RWPE1 (cell line): ENCODE measurements at regions not wholly inside any gene's neighbourhood (a gene's known extent, or its start where the extent isn't known, plus 50 kb on each side); places are given as distances from the start of the nearest gene placed in this dataset.
"Not testable (repeated sequence)": the region's sequence is repeated elsewhere in the genome, so short reads cannot be mapped to it uniquely, and the experiment has no call there.

Source experiments
- CTCF ChIA-PET: fragments of 350-600 bp; sonication (Branson Sonifier 250); formaldehyde crosslinking; extraction: SDS; loops from one replicate; lab custom pipeline; 2021; lab: Yijun Ruan, JAX
- POLR2A ChIA-PET: fragments of 400-600 bp; formaldehyde crosslinking; extraction: SDS; loops from one replicate; lab custom pipeline; 2020; ENCODE audit warnings: antibody characterized with exemption; ENCODE audit not compliant: low non-redundant PET; lab: Yijun Ruan, JAX
- DNase-seq: peaks from one replicate; pipeline ENCODE4 v3.0.0; 2012; ENCODE audit warnings: low spot score
- H3K27ac ChIP-seq: fragments of 450-650 bp; 2 replicates; pipeline ENCODE4 v1.5.1; 2017
- CTCF ChIP-seq: fragments of 450-650 bp; conservative IDR thresholded peaks from 2 replicates; pipeline ENCODE4 v1.5.1; 2017; ENCODE audit warnings: low read depth, mild to moderate bottlenecking

- CTCF ChIA-PET: no interaction called here
- POLR2A ChIA-PET: no interaction called here
- no peak for TF ChIP-seq CTCF
- H3K27ac ChIP-seq: no peak overlapping the region
- no peak for DNase-seq
Observed at GRCh38 chr2:15759385-15759784, 167.7 kb downstream of the DDX1 start.

DNA sequence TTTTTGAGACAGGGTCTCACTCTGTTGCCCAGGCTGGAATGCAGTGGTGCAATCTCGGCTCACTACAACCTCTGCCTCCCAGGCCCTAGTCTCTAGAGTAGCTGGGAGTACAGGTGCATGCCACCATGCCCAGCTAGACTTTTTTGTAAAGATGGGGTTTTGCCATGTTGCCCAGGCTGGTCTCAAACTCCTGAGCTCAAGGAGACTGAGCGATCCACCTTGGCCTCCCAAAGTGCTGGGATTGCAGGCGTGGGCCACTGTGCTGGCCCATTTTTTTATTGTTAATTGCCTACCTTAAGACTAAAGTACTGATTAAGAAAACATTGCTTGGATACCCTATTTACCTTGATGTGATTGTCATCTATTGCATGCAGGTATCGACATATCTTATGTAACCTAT lies 168.1 kb downstream of the DDX1 start:
- CTCF ChIA-PET: not testable (repeated sequence)

DNA sequence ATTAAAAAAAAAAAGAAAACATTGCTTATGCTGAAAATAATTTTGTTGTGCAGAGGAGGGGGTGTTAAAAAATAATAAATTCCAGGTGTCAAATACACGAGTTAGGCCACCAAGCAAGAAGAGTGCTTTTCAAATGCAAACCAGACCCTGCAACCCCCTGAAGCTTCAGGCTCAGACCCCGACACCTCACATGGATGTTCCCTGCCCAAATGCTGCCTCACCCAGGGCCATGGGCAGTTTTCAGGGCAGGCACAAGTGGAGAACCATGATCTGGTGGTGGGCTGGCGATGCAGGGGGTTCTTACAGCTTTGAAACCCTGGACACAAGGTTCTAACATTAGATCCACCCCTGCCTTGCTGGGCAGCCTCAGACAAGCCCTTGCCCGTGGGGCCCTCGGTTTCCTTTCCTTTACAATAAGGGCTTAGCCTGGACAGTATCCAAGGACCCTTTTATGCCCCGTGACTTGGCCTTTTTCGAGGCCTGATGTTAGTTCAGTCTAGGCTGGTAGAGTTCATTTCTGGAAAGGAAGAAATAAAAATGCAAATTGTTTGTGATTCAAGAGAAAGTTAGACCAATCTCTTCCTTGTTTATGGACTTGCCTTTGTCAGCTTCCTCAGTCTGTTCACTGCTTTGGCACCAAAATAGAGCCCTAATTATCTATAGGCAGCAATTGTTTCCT lies 168.7 kb downstream of the DDX1 start:
- DNase-seq: no peak
- no peak overlapping the region for H3K27ac ChIP-seq
- CTCF ChIA-PET: no interaction called here
- POLR2A ChIA-PET: no interaction called here
- no peak for TF ChIP-seq CTCF

More for the DNA sequence above, 168.1 kb downstream of the DDX1 start:
- DNase-seq, POLR2A ChIA-PET, H3K27ac ChIP-seq: not testable (repeated sequence)

DNA sequence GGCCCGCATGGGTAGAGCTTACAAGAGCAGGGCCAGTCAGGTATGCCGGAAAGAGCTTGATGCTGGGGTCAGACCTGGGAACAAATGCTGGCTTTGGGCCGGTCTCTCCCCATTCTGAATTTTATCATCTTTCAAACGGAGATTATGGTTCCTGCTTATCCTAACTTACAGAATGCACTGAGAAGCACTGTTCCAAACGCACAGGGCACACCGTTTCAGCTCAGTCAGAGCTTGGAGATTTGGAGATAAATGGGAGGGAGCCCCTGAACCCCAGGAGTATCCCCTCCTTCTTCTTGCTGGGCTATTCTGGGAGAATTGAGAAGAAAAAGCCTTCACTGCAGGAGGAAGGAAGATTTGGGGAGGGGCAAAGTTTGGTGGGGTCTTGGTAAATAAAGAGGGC lies 169.4 kb downstream of the DDX1 start:
- H3K27ac ChIP-seq: no peak overlapping the region
- no peak for TF ChIP-seq CTCF
- ChIA-PET POLR2A (no interaction called here), CTCF (no interaction called here)
- DNase-seq: no peak

DNA sequence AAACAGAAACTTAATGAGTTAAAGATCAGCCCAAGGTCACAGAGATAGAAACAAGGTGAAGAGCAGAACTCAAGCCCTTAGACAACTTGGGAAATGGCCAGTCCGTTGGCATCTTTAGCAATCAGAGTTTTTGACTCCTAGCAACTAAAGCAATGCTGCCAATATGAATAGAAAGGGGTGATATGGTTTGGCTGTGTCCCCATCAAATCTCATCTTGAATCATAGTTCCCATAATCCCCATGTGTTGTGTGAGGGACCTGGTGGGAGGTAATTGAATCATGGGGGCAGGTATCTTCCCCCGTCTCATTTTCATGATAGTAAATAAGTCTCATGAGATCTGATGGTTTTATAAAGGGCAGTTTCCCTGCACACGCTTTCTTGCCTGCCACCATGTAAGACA lies 170.2 kb downstream of the DDX1 start:
- ChIA-PET POLR2A (no interaction called here), CTCF (no interaction called here)
- DNase-seq: no peak
- no peak for TF ChIP-seq CTCF
- H3K27ac ChIP-seq: no peak overlapping the region

- POLR2A ChIA-PET: no interaction called here
Observed at GRCh38 chr2:15762449-15762848, 170.8 kb downstream of the DDX1 start.

More at GRCh38 chr2:15762449-15762848, 170.8 kb downstream of the DDX1 start:
- H3K27ac ChIP-seq: no peak overlapping the region
- DNase-seq: no peak
- TF ChIP-seq CTCF: no peak
- CTCF ChIA-PET: no interaction called here
